HEK293T (cell line): ENCODE measurements at regions not wholly inside any gene's neighbourhood (a gene's known extent, or its start where the extent isn't known, plus 50 kb on each side); places are given as distances from the start of the nearest gene placed in this dataset.

ENCODE experiments used
- ARNT ChIP-seq: fragments of 450-650 bp; IDR thresholded peaks from 2 replicates; pipeline ENCODE4 v1.6.1; 2017; ENCODE audit warnings: mild to moderate bottlenecking
- BHLHE40 ChIP-seq: fragments of 450-650 bp; IDR thresholded peaks from 2 replicates; pipeline ENCODE4 v1.6.1; 2016; ENCODE audit warnings: mild to moderate bottlenecking, moderate library complexity, borderline replicate concordance
- ELF4 ChIP-seq: fragments of 450-650 bp; IDR thresholded peaks from 2 replicates; pipeline ENCODE4 v1.6.1; 2017; ENCODE audit warnings: antibody characterized with exemption
- FOXA1 ChIP-seq: fragments of 450-650 bp; IDR thresholded peaks from 2 replicates; pipeline ENCODE4 v1.6.1; 2016; ENCODE audit warnings: mild to moderate bottlenecking
- FOXK2 ChIP-seq: fragments of 450-650 bp; IDR thresholded peaks from 2 replicates; pipeline ENCODE4 v1.6.1; 2016; ENCODE audit warnings: mild to moderate bottlenecking
- FOXM1 ChIP-seq: fragments of 450-650 bp; IDR thresholded peaks from 2 replicates; pipeline ENCODE4 v1.6.1; 2017; ENCODE audit warnings: mild to moderate bottlenecking, borderline replicate concordance
- LEF1 ChIP-seq: fragments of 450-650 bp; IDR thresholded peaks from 2 replicates; pipeline ENCODE4 v1.6.1; 2017; ENCODE audit warnings: mild to moderate bottlenecking, borderline replicate concordance
- NFRKB ChIP-seq: fragments of 450-650 bp; IDR thresholded peaks from 2 replicates; pipeline ENCODE4 v1.6.1; 2016; ENCODE audit warnings: mild to moderate bottlenecking, moderate library complexity
- SP1 ChIP-seq: fragments of 450-650 bp; IDR thresholded peaks from 2 replicates; pipeline ENCODE4 v1.6.1; 2017
- SUZ12 ChIP-seq: fragments of 450-650 bp; IDR thresholded peaks from 2 replicates; pipeline ENCODE4 v1.6.1; 2016; ENCODE audit warnings: mild to moderate bottlenecking
- ZNF384 ChIP-seq: fragments of 450-650 bp; IDR thresholded peaks from 2 replicates; pipeline ENCODE4 v1.6.1; 2016

DNA sequence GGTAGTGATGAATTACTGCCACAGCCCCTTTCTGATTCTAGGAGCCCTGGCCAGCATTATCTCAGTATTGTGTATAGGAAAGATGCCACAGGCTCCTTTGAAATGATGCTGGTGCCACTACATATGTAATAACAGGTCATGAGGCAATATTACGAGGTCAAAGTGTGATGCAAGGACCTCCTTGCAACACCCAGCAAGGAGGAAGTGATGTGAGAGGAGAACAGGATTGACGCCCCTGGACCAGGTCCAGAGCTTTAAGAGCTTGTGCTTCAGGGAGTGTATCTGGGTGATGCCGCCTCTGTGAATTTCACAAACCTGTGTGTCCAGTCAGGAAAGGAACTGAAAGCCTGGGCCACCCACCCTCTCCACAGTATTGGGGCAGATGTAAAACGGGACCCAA is 261.8 kb downstream of the MID1IP1 start:
- no peak for TF ChIP-seq SP1
- TF ChIP-seq ZNF384 = no peak
- no peak for TF ChIP-seq FOXM1
- TF ChIP-seq ELF4 = no peak
- TF ChIP-seq BHLHE40 = no peak
- TF ChIP-seq FOXA1 = no peak
- TF ChIP-seq SUZ12 = no peak
- no peak for TF ChIP-seq FOXK2
- no peak for TF ChIP-seq NFRKB
- TF ChIP-seq ARNT = no peak
- TF ChIP-seq LEF1 = no peak
